B cell (primary cell): ENCODE measurements at regions not wholly inside any gene's neighbourhood (a gene's known extent, or its start where the extent isn't known, plus 50 kb on each side); places are given as distances from the start of the nearest gene placed in this dataset.

ENCODE experiments used
- ATAC-seq: fragments of 200-7000 bp; cut with Tn5 transposase; one replicate; pipeline ENCODE4 v1.10.0; 2021; ENCODE audit warnings: low read depth, mild to moderate bottlenecking, moderate number of reproducible peaks, moderate library complexity
- CTCF ChIA-PET: fragments of 350-600 bp; sonication (Branson Sonifier 250); formaldehyde crosslinking; loops from one replicate; lab custom pipeline; 2021; ENCODE audit warnings: antibody characterized with exemption, inconsistent platforms; lab: Charles Lee
- POLR2A ChIA-PET: fragments of 350-600 bp; sonication (Branson Sonifier 250); formaldehyde crosslinking; loops from one replicate; lab custom pipeline; 2021; ENCODE audit warnings: antibody characterized with exemption; lab: Charles Lee
- DNase-seq: peaks from one replicate; pipeline ENCODE4 v3.0.0; 2013
- H2AFZ ChIP-seq: 2 replicates; pipeline ENCODE4 v1.6.1; 2012; ENCODE audit warnings: mild to moderate bottlenecking, low read depth, low read length; ENCODE audit not compliant: insufficient read depth, poor library complexity, severe bottlenecking
- H3K27ac ChIP-seq, 2 donors: 1 replicate in 1 of 2; 2 replicates in 1 of 2; pipeline ENCODE4 v1.5.1; 2012 to 2013; ENCODE audit warnings: low read length in 2 of 2, mild to moderate bottlenecking in 2 of 2, moderate library complexity in 1 of 2
- H3K27me3 ChIP-seq, 4 experiments: fragments of 200-600 bp in 1 of 4; sonication (generic) in 1 of 4; replicated peaks in 1 of 4; 1 replicate in 2 of 4; 2 replicates in 2 of 4; pipeline versions ENCODE4 v1.6.1 to v1.7.0; 2013 to 2016; ENCODE audit warnings: low read length in 3 of 4, mild to moderate bottlenecking in 2 of 4, mixed read lengths in 1 of 4, moderate library complexity in 1 of 4; ENCODE audit not compliant: insufficient read depth in 4 of 4, control insufficient read depth in 3 of 4; ENCODE audit errors: control extremely low read depth in 1 of 4
- H3K36me3 ChIP-seq, 2 experiments: replicated peaks in 1 of 2; 1 replicate in 1 of 2; 2 replicates in 1 of 2; pipeline versions ENCODE4 v1.6.1 to v1.7.1; 2013; ENCODE audit warnings: low read length in 1 of 2; ENCODE audit not compliant: insufficient read depth in 2 of 2, control insufficient read depth in 1 of 2; ENCODE audit errors: control extremely low read depth in 1 of 2, extremely low read depth in 1 of 2
- H3K4me1 ChIP-seq, 2 donors: fragments of 200-600 bp in 1 of 2; sonication (generic) in 1 of 2; 1 replicate in 1 of 2; 2 replicates in 1 of 2; pipeline versions ENCODE4 v1.5.1 to v1.6.1; 2013 to 2017; ENCODE audit warnings: low read length in 2 of 2; ENCODE audit not compliant: control insufficient read depth in 2 of 2, insufficient read depth in 2 of 2
- H3K4me2 ChIP-seq: replicated peaks from 2 replicates; pipeline ENCODE3; 2012; ENCODE audit warnings: mild to moderate bottlenecking, low read depth, low read length; ENCODE audit not compliant: poor library complexity, severe bottlenecking
- H3K4me3 ChIP-seq, 5 experiments: fragments of 200-600 bp in 1 of 5; sonication (generic) in 1 of 5; 1 replicate in 3 of 5; 2 replicates in 2 of 5; pipeline versions ENCODE4 v1.5.1 to v1.7.0; 2011 to 2016; ENCODE audit warnings: low read length in 4 of 5, mild to moderate bottlenecking in 4 of 5, low read depth in 2 of 5, control low read depth in 1 of 5, moderate library complexity in 1 of 5; ENCODE audit not compliant: insufficient read depth in 1 of 5; ENCODE audit errors: control extremely low read depth in 1 of 5, extremely low read depth in 1 of 5
- H3K79me2 ChIP-seq: fragments of 200-600 bp; sonication (generic); one replicate; pipeline ENCODE4 v1.6.0; 2016; ENCODE audit warnings: low read length; ENCODE audit not compliant: control insufficient read depth, insufficient read depth
- H3K9ac ChIP-seq: fragments of 200-600 bp; sonication (generic); 2 replicates; pipeline ENCODE4 v1.6.1; 2017; ENCODE audit warnings: mild to moderate bottlenecking, low read length, moderate library complexity
- H3K9me3 ChIP-seq, 3 donors: one replicate each; pipeline versions ENCODE4 v1.6.1 to v1.7.1; 2013; ENCODE audit warnings: low read length in 2 of 3; ENCODE audit not compliant: control insufficient read depth in 2 of 3, insufficient read depth in 1 of 3; ENCODE audit errors: control extremely low read depth in 1 of 3
- H4K20me1 ChIP-seq: 2 replicates; pipeline ENCODE4 v1.6.0; 2012; ENCODE audit warnings: mild to moderate bottlenecking, low read length; ENCODE audit not compliant: insufficient read depth, control insufficient read depth, poor library complexity, severe bottlenecking
- H3K27ac Mint-ChIP-seq: one replicate; pipeline ENCODE4 v1.8.0; 2021; ENCODE audit warnings: mixed read lengths
- H3K27me3 Mint-ChIP-seq: one replicate; pipeline ENCODE4 v1.8.0; 2021; ENCODE audit warnings: mixed read lengths
- H3K4me1 Mint-ChIP-seq: one replicate; pipeline ENCODE4 v1.8.0; 2021; ENCODE audit warnings: mixed read lengths
- H3K4me3 Mint-ChIP-seq: one replicate; pipeline ENCODE4 v1.8.0; 2021; ENCODE audit warnings: mixed read lengths
- H3K9me3 Mint-ChIP-seq: one replicate; pipeline ENCODE4 v1.8.0; 2022; ENCODE audit warnings: mixed read lengths; ENCODE audit not compliant: insufficient read depth
- CTCF ChIP-seq: fragments of 200-600 bp; IDR thresholded peaks from one replicate; pipeline ENCODE4 v1.8.0; 2022; ENCODE audit warnings: antibody characterized with exemption, mild to moderate bottlenecking
- EZH2 ChIP-seq: IDR thresholded peaks from 2 replicates; pipeline ENCODE4 v1.6.1; 2012; ENCODE audit warnings: borderline replicate concordance, low read depth, mild to moderate bottlenecking, moderate library complexity, low read length; ENCODE audit not compliant: insufficient read depth, poor library complexity, severe bottlenecking
- WGBS: methylation state at CpG from one replicate; pipeline ENCODE4 v1.1.5; 2013; ENCODE audit warnings: missing lambda C conversion rate; ENCODE audit not compliant: insufficient coverage; 5-methylcytosine and 5-hydroxymethylcytosine counted together
- intact Hi-C: fragments of 100-400 bp; cut with micrococcal nuclease; formaldehyde crosslinking; loops from one replicate; pipeline ENCODE4 v1.10.0; 2022

GRCh38 chr6:8558953-8559352 lies 123.6 kb upstream of the SLC35B3 start:
- ATAC-seq: no peak

More at GRCh38 chr6:8558953-8559352, 123.6 kb upstream of the SLC35B3 start:
- WGBS: 41% methylated on average over 3 of the region's 4 CpGs
- H4K20me1 ChIP-seq: no peaks in the 10 kb centered on the region
- H3K4me1 ChIP-seq: no peaks in the 10 kb centered on the region
- no peak overlapping the region for H2AFZ ChIP-seq
- intact Hi-C loops: no loop called here
- H3K36me3 ChIP-seq: no peaks in the 10 kb centered on the region
- H3K9ac ChIP-seq: no peak overlapping the region
- no peaks in the 10 kb centered on the region for H3K9me3 ChIP-seq
- no peak overlapping the region for H3K27ac Mint-ChIP-seq
- no peaks in the 10 kb centered on the region for H3K27me3 ChIP-seq
- DNase-seq: no peak
- ChIA-PET POLR2A (no interaction called here), CTCF (no interaction called here)
- TF ChIP-seq CTCF: no peak
- TF ChIP-seq EZH2: no peak
- no peaks in the 10 kb centered on the region for H3K4me1 Mint-ChIP-seq
- no peaks in the 10 kb centered on the region for H3K79me2 ChIP-seq
- no peak overlapping the region for H3K27ac ChIP-seq
- H3K4me3 ChIP-seq: no peak overlapping the region
- no peaks in the 10 kb centered on the region for H3K9me3 Mint-ChIP-seq
- no peaks in the 10 kb centered on the region for H3K27me3 Mint-ChIP-seq
- H3K4me2 ChIP-seq: no peak overlapping the region
- H3K4me3 Mint-ChIP-seq: no peak overlapping the region
